ENCODE measurements at regions not wholly inside any gene's neighbourhood (a gene's known extent, or its start where the extent isn't known, plus 50 kb on each side); places are given as distances from the start of the nearest gene placed in this dataset.

- TF ChIP-seq EZH2phosphoT487 (IDR thresholded peaks at IDR 0.05; ENCODE audit: insufficient read depth, low read depth), result no peak
- 0 to 5% methylated on average over 1 of the region's 1 CpG for WGBS, 2 experiments (ENCODE audit: low coverage in 1 of 2, low lambda C conversion rate in 2 of 2, missing lambda C conversion rate in 2 of 2)
- in situ Hi-C loops (cut with MboI), result no loop called here
- Histone ChIP-seq H3K36me3 (ENCODE audit: low read depth) (no peaks in the 10 kb centered on the region), H3K4me1 (ENCODE audit: insufficient read depth) (no peaks in the 10 kb centered on the region), H3F3A (ENCODE audit: insufficient read depth) (no peaks in the 10 kb centered on the region), H3K4me2 (ENCODE audit: unreplicated experiment) (no peak overlapping the region), H4K20me1 (ENCODE audit: insufficient read depth) (no peaks in the 10 kb centered on the region), H3K27ac (no peak overlapping the region), H3K9me2 (ENCODE audit: insufficient read depth) (no peaks in the 10 kb centered on the region), H3K9ac (no peak overlapping the region), H3K79me2 (ENCODE audit: insufficient read depth) (no peaks in the 10 kb centered on the region), H3K9me3 (ENCODE audit: low read depth) (no peaks in the 10 kb centered on the region), H3K27me3 (replicated peaks; ENCODE audit: insufficient read depth) (no peaks in the 10 kb centered on the region), H2AFZ (no peak overlapping the region), H3K4me3 (no peak overlapping the region)
- DNase-seq, result no peak
Measured at GRCh38 chr14:84657911-84658310, 872.0 kb upstream of the FLRT2 start.

GRCh38 chr14:84670796-84671195, 859.1 kb upstream of the FLRT2 start:
- Histone ChIP-seq H3K9me2 (ENCODE audit: insufficient read depth) (no peaks in the 10 kb centered on the region), H2AFZ (no peak overlapping the region), H3K4me1 (ENCODE audit: insufficient read depth) (no peaks in the 10 kb centered on the region), H3K27ac (no peak overlapping the region), H3K36me3 (ENCODE audit: low read depth) (no peaks in the 10 kb centered on the region), H3K79me2 (ENCODE audit: insufficient read depth) (no peaks in the 10 kb centered on the region), H3K9ac (no peak overlapping the region), H3K4me2 (ENCODE audit: unreplicated experiment) (no peak overlapping the region), H3K9me3 (ENCODE audit: low read depth) (no peaks in the 10 kb centered on the region), H4K20me1 (ENCODE audit: insufficient read depth) (no peaks in the 10 kb centered on the region), H3F3A (ENCODE audit: insufficient read depth) (no peaks in the 10 kb centered on the region), H3K4me3 (no peak overlapping the region), H3K27me3 (replicated peaks; ENCODE audit: insufficient read depth) (no peaks in the 10 kb centered on the region)
- in situ Hi-C loops (cut with MboI), result no loop called here
- DNase-seq, result no peak
- TF ChIP-seq EZH2 (IDR thresholded peaks at IDR 0.05; ENCODE audit: insufficient read depth, poor library complexity, severe bottlenecking) (no peak), EZH2phosphoT487 (IDR thresholded peaks at IDR 0.05; ENCODE audit: insufficient read depth, low read depth) (no peak)

GRCh38 chr14:84671776-84672175, 858.2 kb upstream of the FLRT2 start:
- H3K9me3 ChIP-seq (ENCODE audit: low read depth), result no peaks in the 10 kb centered on the region
- no peaks in the 10 kb centered on the region for H3K9me2 ChIP-seq (ENCODE audit: insufficient read depth)
- H3F3A ChIP-seq (ENCODE audit: insufficient read depth), result no peaks in the 10 kb centered on the region
- in situ Hi-C loops (cut with MboI), result no loop called here
- no peak overlapping the region for H2AFZ ChIP-seq
- no peak overlapping the region for H3K27ac ChIP-seq
- H3K4me3 ChIP-seq, result no peak overlapping the region
- 54 to 61% methylated on average over 3 of the region's 3 CpGs for WGBS, 2 experiments (ENCODE audit: low coverage in 1 of 2, low lambda C conversion rate in 2 of 2, missing lambda C conversion rate in 2 of 2)
- TF ChIP-seq EZH2phosphoT487 (IDR thresholded peaks at IDR 0.05; ENCODE audit: insufficient read depth, low read depth) (no peak), EZH2 (IDR thresholded peaks at IDR 0.05; ENCODE audit: insufficient read depth, poor library complexity, severe bottlenecking) (no peak)
- no peak for DNase-seq
- H3K27me3 ChIP-seq (replicated peaks; ENCODE audit: insufficient read depth), result no peaks in the 10 kb centered on the region
- no peaks in the 10 kb centered on the region for H3K4me1 ChIP-seq (ENCODE audit: insufficient read depth)
- H4K20me1 ChIP-seq (ENCODE audit: insufficient read depth), result no peaks in the 10 kb centered on the region
- H3K79me2 ChIP-seq (ENCODE audit: insufficient read depth), result no peaks in the 10 kb centered on the region
- H3K9ac ChIP-seq, result no peak overlapping the region
- H3K4me2 ChIP-seq (ENCODE audit: unreplicated experiment), result no peak overlapping the region
- H3K36me3 ChIP-seq (ENCODE audit: low read depth), result no peaks in the 10 kb centered on the region

DNA sequence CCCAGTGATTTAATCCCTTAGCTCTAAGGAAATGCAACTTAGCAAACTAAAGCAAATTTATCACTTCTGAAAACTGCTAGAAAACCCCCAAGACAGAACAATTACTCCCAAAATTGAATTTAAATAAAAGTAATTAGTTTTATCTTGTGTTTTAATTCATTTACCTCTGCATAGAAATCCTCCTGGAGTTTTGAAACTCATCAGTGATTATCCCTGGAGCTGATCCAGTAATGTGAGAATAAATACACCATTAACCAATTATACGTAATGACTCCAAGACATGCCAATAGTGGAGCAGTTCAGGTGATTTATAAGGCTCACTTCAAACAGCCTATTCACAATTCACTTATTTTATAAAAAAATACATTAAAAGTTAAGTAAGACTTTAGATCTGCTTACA, 855.3 kb upstream of the FLRT2 start:
- no peaks in the 10 kb centered on the region for H3K36me3 ChIP-seq (ENCODE audit: low read depth)
- H4K20me1 ChIP-seq (ENCODE audit: insufficient read depth), result no peaks in the 10 kb centered on the region
- WGBS, 2 experiments (ENCODE audit: low coverage in 1 of 2, low lambda C conversion rate in 2 of 2, missing lambda C conversion rate in 2 of 2), result 38 to 43% methylated on average over 1 of the region's 1 CpG
- no peaks in the 10 kb centered on the region for H3K27me3 ChIP-seq (replicated peaks; ENCODE audit: insufficient read depth)
- H3K9me2 ChIP-seq (ENCODE audit: insufficient read depth), result no peaks in the 10 kb centered on the region
- H3K4me2 ChIP-seq (ENCODE audit: unreplicated experiment), result no peak overlapping the region
- no peak overlapping the region for H3K4me3 ChIP-seq
- H3K9ac ChIP-seq, result no peak overlapping the region
- no peaks in the 10 kb centered on the region for H3K9me3 ChIP-seq (ENCODE audit: low read depth)
- in situ Hi-C loops (cut with MboI), result no loop called here
- H2AFZ ChIP-seq, result no peak overlapping the region
- no peaks in the 10 kb centered on the region for H3K4me1 ChIP-seq (ENCODE audit: insufficient read depth)
- no peaks in the 10 kb centered on the region for H3F3A ChIP-seq (ENCODE audit: insufficient read depth)
- H3K27ac ChIP-seq, result no peak overlapping the region
- TF ChIP-seq EZH2phosphoT487 (IDR thresholded peaks at IDR 0.05; ENCODE audit: insufficient read depth, low read depth) (no peak), EZH2 (IDR thresholded peaks at IDR 0.05; ENCODE audit: insufficient read depth, poor library complexity, severe bottlenecking) (no peak)
- H3K79me2 ChIP-seq (ENCODE audit: insufficient read depth), result no peaks in the 10 kb centered on the region
- DNase-seq, result no peak

- Histone ChIP-seq H3F3A (ENCODE audit: insufficient read depth) (no peaks in the 10 kb centered on the region), H3K4me3 (no peak overlapping the region), H4K20me1 (ENCODE audit: insufficient read depth) (no peaks in the 10 kb centered on the region), H3K4me2 (ENCODE audit: unreplicated experiment) (no peak overlapping the region), H2AFZ (no peak overlapping the region), H3K9ac (no peak overlapping the region), H3K9me3 (ENCODE audit: low read depth) (peaks cover 4% of the 10 kb centered on the region), H3K79me2 (ENCODE audit: insufficient read depth) (no peaks in the 10 kb centered on the region), H3K4me1 (ENCODE audit: insufficient read depth) (no peaks in the 10 kb centered on the region), H3K27ac (no peak overlapping the region), H3K27me3 (replicated peaks; ENCODE audit: insufficient read depth) (no peaks in the 10 kb centered on the region), H3K9me2 (ENCODE audit: insufficient read depth) (no peaks in the 10 kb centered on the region), H3K36me3 (ENCODE audit: low read depth) (no peaks in the 10 kb centered on the region)
- in situ Hi-C loops (cut with MboI), result no loop called here
- 24 to 34% methylated on average over 3 of the region's 3 CpGs for WGBS, 2 experiments (ENCODE audit: low coverage in 1 of 2, low lambda C conversion rate in 2 of 2, missing lambda C conversion rate in 2 of 2)
- DNase-seq, result no peak
- TF ChIP-seq EZH2 (IDR thresholded peaks at IDR 0.05; ENCODE audit: insufficient read depth, poor library complexity, severe bottlenecking), result no peak
- TF ChIP-seq EZH2phosphoT487 (IDR thresholded peaks at IDR 0.05; ENCODE audit: insufficient read depth, low read depth), result no peak
Measured at GRCh38 chr14:84686550-84686949, 843.4 kb upstream of the FLRT2 start.
